ENCODE measurements at regions not wholly inside any gene's neighbourhood (a gene's known extent, or its start where the extent isn't known, plus 50 kb on each side); places are given as distances from the start of the nearest gene placed in this dataset.

- TF ChIP-seq CTCF (conservative IDR thresholded peaks at IDR 0.05; ENCODE audit: low read depth, low read length) (no peak), EZH2phosphoT487 (IDR thresholded peaks at IDR 0.05; ENCODE audit: borderline replicate concordance, low read length) (no peak)
These were observed 1062.3 kb upstream of the CRIM1 start for GRCh38 chr2:35293261-35293660.
